GM12874 (cell line): ENCODE measurements at regions not wholly inside any gene's neighbourhood (a gene's known extent, or its start where the extent isn't known, plus 50 kb on each side); places are given as distances from the start of the nearest gene placed in this dataset.

Source experiments
- TF ChIP-seq, protein P1 (sequence below): IDR thresholded peaks from 2 replicates; pipeline ENCODE4 v1.5.1; 2011; ENCODE audit warnings: low read depth, mild to moderate bottlenecking, control low read depth, low read length, moderate library complexity; ENCODE audit not compliant: insufficient read depth

DNA sequence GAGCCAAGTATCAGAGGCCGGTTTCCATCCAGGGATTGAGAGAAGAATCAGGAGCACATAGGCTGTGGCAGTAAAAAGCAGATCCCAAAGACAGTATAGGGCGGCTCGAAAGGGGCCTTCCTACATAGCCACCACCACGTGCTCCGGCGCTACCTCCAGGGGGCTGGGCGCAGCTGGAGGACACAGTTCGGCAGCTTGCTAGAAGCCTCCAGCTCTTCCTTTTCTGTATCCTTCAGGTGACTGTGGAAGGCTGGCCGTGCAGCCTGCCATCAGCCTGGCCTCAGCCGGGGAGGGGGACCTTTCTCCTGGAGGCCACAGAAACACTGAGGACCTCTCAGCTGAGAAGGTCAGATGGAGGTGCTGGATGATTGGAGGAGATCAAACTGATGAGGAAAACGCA lies 183.6 kb upstream of the GLI2 start:
- TF ChIP-seq, protein P1, sequence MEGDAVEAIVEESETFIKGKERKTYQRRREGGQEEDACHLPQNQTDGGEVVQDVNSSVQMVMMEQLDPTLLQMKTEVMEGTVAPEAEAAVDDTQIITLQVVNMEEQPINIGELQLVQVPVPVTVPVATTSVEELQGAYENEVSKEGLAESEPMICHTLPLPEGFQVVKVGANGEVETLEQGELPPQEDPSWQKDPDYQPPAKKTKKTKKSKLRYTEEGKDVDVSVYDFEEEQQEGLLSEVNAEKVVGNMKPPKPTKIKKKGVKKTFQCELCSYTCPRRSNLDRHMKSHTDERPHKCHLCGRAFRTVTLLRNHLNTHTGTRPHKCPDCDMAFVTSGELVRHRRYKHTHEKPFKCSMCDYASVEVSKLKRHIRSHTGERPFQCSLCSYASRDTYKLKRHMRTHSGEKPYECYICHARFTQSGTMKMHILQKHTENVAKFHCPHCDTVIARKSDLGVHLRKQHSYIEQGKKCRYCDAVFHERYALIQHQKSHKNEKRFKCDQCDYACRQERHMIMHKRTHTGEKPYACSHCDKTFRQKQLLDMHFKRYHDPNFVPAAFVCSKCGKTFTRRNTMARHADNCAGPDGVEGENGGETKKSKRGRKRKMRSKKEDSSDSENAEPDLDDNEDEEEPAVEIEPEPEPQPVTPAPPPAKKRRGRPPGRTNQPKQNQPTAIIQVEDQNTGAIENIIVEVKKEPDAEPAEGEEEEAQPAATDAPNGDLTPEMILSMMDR, result no peak

DNA sequence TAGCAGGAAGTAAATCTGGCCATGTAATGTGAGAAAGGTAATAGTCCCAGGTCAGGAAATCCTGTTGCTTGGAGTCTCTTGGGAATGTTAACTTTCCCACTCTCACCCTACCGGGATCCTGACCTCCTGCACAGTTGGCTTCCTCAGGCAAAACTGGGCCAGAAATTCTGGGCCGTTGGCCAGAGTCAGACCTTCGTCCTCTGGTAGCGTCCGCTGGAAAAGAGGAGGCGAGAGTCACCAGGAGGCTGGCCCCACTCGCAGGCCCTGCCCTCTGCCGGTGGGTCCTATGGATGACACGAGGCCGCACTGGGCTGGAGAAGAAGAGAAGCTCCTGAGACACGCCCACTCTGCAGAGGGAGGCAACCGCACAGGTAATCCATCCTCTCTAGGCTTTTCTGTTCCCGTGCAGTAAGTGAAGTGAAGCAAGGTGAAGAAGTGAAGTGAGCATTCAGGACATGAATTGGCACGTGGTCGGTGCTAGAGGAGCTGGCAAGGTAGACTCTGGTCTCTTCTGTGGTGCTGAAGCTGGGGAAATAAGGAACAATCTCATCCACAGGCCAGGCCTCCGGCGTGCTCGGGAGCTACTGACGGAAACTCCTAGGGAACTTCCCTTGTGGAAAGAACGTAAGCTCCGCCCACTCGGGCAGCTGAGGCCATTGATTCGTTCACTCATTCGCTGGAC lies 182.7 kb upstream of the GLI2 start:
- TF ChIP-seq, protein P1, result peak; percentile 52

DNA sequence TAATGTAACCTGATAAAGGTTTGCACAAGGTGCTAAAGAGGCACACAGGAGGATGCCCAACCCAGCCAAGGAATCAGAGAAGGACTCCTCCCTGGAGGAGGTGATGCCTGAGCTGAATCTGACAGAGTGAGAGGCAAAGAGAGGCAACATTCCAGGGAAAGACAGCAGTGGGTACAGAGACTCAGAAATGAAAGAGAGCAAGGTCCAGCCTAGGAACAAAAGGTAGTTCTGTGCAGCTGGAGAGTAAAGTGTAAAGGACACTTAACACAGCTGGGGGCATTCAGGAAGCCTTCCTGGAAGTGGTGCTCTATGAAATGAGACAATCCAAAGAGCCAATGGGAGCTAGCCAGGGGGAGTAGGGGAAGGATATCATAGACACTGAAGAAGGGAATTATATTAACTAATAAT lies 181.0 kb upstream of the GLI2 start:
- TF ChIP-seq, protein P1, result no peak

DNA sequence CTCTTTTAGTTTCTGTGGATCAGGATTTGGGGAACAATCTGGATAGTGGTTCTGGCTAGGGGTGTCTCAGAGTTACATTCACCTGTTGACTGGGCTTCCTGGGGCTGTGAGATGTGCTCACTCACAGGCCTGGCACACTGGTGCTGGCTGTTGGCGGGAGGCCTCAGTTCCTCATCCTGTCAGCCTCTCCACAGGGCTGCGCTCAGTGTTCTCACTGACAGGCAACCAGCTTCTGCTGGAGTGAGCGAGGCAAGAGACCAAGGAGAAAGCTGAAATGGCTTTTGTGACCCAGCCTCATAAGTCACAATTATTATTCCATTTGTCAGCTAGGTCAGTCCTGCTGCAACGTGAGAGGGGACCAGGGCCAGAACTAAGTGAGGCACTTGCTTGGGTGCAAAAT lies 180.6 kb upstream of the GLI2 start:
- TF ChIP-seq, protein P1, result no peak

DNA sequence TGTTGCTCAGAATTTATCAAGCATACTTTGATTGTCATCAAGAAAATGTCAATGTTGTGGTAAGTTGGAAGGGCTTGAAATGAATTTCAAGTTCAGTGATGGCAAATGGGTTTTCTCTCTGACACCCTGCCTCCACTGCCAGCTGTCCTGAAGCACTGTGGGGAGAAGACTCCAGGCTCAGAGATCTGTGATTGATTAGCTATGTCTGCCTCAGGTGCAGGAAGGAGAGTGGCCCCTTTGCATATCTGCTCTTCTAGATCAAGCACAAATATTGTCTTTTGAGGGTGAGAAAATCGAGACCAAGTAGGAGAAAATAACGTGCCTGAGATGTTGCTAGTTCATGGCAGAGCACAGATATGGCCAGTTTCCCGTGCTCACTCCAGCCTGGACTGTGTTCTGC lies 178.8 kb upstream of the GLI2 start:
- TF ChIP-seq, protein P1, result no peak

DNA sequence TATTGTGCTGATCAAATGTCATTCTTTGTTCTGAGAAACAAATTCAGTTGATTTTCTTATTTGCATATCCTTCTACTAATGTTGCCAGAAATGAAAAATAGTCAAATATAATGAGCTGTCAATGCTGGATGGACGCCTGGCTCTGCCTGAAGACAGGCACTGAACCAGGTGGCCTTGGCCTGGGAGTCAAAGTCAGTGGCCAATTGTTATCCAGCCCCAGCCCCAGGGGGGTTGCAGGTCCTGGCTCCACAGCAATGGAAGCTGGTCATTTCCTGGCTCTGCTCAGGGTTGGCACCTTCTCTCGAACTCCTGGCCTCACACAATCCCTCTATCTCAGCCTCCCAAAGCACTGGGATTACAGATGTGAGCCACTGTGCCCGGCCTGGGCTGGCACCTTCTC lies 176.8 kb upstream of the GLI2 start:
- TF ChIP-seq, protein P1, result no peak

DNA sequence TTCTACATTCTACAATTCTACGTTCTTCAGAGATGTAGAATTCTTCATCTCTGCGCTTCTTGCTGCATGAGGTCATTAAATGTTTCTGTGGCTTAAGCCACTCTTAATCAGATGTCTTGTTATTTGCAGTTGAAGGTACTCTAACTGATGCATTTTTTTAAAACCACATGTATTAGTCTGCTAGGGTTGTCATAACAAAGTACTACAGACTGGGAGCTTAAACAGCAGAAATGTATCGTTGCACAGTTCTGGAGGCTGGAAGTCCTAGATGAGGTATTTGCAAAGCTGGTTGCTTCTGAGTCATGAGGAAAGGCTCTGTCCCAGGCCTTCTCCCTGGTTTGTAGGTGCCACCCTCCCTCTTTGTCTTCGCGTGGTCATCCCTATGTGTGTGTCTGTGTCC lies 176.3 kb upstream of the GLI2 start:
- TF ChIP-seq, protein P1, result no peak
